AG09319 (cell line): ENCODE measurements at regions not wholly inside any gene's neighbourhood (a gene's known extent, or its start where the extent isn't known, plus 50 kb on each side); places are given as distances from the start of the nearest gene placed in this dataset.

Source experiments
- DNase-seq: peaks from one replicate; pipeline ENCODE4 v3.0.0-alpha.2; 2010; ENCODE audit warnings: low read depth; ENCODE audit errors: extremely low read depth
- TF ChIP-seq, protein P1 (sequence below): IDR thresholded peaks from 2 replicates; pipeline ENCODE4 v1.5.1; 2011; ENCODE audit warnings: low read depth, mild to moderate bottlenecking, inconsistent platforms, low read length, moderate library complexity

DNA sequence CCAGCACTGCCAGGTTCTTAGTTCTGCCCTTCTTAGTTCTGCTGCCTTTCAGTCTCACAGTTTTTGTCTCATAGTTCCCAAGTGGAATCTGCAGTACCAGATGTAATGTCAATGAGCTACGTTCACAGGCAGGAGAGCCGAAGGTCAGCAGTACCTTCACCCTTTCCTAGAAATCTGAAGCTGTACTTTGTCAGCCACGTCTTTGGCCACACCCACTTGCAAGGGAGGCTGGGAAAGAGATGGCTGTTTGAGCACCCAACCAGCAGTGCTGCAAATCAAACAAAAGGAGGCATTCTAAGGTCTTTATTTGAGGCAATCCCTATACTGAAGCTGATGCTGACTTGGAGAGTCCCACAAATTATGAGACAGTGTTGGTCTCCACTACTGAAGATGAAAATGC, 199.1 kb upstream of the NPY2R start:
- TF ChIP-seq, protein P1, sequence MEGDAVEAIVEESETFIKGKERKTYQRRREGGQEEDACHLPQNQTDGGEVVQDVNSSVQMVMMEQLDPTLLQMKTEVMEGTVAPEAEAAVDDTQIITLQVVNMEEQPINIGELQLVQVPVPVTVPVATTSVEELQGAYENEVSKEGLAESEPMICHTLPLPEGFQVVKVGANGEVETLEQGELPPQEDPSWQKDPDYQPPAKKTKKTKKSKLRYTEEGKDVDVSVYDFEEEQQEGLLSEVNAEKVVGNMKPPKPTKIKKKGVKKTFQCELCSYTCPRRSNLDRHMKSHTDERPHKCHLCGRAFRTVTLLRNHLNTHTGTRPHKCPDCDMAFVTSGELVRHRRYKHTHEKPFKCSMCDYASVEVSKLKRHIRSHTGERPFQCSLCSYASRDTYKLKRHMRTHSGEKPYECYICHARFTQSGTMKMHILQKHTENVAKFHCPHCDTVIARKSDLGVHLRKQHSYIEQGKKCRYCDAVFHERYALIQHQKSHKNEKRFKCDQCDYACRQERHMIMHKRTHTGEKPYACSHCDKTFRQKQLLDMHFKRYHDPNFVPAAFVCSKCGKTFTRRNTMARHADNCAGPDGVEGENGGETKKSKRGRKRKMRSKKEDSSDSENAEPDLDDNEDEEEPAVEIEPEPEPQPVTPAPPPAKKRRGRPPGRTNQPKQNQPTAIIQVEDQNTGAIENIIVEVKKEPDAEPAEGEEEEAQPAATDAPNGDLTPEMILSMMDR, result no peak
- DNase-seq, result no peak

DNA sequence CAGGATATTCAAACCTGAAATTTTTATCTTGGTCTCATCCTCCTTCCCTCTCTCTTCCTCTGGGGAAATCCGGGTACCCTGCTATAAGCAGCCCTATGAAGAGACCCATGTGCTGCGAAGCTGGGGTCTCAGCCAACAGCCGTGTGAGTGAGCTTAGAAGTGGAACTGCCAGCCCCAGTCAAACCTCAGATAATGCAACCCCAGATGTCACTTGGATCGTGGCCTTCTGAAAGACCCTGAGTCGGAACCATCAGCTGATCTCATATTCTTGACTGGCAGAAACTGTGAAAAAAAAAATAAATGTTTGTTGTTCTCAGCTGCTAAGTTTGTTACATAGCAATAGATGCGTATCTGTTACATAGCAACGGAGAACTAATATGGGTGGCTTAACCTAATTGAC, 198.1 kb upstream of the NPY2R start:
- TF ChIP-seq, protein P1, result no peak
- DNase-seq, result no peak

DNA sequence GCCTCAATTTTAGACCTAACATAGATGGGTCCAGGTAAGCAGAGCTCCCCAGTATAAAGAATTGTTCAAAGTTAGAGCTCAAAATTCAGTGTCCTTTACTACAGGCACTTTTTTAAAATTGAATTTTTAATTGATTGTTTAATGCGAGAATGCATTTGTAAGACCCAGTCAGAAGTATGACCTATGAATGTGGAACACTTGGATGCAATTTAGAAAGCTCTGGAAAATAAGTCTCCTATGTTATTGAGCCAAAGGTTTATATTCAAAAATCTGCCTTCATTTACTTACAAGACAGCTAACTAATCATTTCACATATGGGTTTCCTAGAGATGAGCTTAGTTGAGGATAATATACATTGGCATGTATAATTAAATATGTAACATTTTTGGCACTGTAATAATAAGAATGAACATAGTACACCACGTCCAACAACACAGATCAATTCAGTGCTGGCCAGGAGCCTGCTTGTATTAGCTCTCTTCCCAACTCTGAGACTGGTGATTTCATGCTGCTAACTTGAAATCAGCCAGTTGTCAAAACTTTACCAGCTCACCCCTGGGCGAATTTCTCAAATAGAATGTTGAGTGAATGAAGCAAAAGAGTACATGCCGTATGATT, 197.2 kb upstream of the NPY2R start:
- TF ChIP-seq, protein P1, result no peak
- no peak for DNase-seq

DNA sequence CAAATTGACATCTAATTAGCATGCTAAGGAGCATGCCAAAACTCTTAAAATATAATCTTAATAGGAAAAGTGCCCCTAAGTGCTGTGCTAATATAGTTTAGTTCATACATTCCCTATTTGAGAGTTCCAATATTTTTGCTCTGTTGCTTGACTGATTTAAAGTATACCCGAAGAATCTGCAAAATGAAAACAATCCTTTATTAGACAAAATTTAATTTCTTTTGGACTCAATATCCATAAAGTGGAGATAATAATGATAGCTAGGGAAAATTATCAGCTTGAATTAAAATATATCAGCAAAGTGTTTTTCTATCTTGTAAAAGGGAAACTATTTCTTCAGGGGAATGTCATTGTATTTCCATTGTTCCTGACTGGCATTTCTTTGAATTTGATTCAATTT, 196.0 kb upstream of the NPY2R start:
- DNase-seq, result no peak
- TF ChIP-seq, protein P1, result no peak

DNA sequence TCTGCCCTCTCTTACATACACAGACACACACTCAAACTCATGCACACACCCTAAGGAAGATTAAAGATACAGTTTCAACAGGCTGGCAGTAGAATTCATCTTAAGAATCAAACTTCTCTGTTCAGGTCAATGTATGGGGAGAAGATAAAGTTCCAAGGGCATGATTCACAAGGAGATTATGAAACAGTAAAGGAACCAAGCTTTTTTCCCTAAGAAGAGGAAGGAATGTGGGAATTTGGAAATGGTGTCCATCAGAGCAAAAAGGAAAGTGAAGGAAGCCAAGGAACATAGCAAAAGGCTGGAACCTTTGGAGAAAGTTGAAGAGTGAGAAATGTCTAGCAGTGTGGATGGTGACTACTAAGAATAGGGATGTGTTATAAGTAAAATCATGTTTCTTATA, 191.0 kb upstream of the NPY2R start:
- TF ChIP-seq, protein P1, result no peak
- DNase-seq, result no peak

DNA sequence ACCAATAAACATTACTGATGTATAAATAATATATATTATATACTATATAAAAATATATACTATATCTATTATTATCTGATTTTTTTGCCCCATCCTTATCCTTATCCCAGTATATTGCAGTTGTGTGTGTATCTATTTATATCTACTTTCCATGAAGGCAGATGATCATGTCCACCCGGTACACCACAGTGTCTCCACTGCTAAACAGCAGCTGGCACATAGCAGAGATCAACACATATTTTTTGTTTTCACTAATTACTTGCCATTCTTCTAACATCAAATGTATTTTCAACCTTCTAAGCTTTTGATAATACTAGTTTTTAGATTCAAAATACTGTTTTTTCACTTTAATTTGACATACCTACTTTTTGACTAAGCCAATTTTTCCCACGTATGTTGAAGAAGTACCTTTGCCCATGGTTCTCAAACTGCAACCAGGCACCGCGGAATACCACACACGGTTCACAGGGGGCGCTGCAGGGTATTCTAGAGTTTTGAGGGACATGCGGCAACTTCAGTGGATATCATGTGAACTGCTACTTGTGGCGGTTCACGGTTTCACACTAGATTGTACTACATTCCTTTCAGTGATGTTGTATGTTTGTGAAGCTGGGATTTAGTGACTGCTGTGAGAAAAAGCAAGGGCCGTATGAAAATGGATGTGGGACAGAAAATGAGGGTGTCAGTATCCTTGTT, 182.5 kb upstream of the NPY2R start:
- TF ChIP-seq, protein P1, result peak; percentile 40
- no peak for DNase-seq

DNA sequence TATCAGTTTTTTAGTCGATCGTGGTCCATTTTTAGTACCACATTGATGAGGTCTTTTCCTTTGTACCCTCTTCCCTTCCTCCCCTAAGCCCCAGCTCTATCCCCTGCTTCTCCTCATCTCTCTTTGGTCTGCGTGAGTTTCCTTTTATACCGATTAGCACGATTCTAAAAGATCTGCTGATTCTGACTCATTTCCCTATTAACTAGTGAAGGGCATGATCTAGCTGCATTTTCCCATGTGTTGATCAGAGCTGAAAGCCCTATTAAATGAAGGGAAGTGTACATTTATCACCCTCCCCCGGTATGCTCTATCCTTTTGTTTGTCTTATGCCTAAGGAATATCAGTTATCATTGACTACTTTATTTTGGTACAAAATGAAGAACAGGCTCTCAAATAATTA, 181.7 kb upstream of the NPY2R start:
- DNase-seq, result no peak
- TF ChIP-seq, protein P1, result no peak
